A673 (cell line): ENCODE measurements at regions not wholly inside any gene's neighbourhood (a gene's known extent, or its start where the extent isn't known, plus 50 kb on each side); places are given as distances from the start of the nearest gene placed in this dataset.

Experiments used
- EZH2 ChIP-seq: fragments of 200-600 bp; sonication (generic); IDR thresholded peaks from 2 replicates; pipeline ENCODE4 v1.6.1; 2017; ENCODE audit warnings: borderline replicate concordance, low read depth, mild to moderate bottlenecking, mixed read lengths, antibody characterized with exemption, low read length; ENCODE audit not compliant: poor library complexity, severe bottlenecking
- TF ChIP-seq, protein P1 (sequence below): fragments of 300-800, 200-600 bp; sonication (generic); conservative IDR thresholded peaks from 2 replicates; pipeline ENCODE4 v1.5.1; 2017; ENCODE audit warnings: low read depth, mild to moderate bottlenecking, antibody characterized with exemption, low read length, moderate library complexity, mixed read lengths

DNA sequence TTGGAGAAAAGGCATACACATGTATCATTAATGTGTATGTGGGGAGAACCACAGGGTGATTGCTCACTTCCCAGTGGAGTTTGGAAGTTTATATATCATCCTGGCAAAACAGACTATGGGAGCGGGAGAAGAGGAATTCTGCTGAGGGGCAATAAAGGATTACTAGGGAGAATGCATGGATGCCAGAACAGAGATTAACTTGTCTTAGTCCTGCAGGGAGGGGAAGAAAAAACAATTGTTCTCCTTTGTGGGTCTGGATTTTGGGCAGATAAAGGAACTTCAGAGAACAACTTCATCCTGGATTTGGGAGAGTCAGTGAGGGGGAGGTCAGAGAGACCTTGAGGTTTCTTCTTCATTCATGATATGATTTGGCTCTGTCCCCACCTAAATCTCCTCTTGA lies 55.9 kb upstream of the SOX13 start:
- TF ChIP-seq, protein P1, sequence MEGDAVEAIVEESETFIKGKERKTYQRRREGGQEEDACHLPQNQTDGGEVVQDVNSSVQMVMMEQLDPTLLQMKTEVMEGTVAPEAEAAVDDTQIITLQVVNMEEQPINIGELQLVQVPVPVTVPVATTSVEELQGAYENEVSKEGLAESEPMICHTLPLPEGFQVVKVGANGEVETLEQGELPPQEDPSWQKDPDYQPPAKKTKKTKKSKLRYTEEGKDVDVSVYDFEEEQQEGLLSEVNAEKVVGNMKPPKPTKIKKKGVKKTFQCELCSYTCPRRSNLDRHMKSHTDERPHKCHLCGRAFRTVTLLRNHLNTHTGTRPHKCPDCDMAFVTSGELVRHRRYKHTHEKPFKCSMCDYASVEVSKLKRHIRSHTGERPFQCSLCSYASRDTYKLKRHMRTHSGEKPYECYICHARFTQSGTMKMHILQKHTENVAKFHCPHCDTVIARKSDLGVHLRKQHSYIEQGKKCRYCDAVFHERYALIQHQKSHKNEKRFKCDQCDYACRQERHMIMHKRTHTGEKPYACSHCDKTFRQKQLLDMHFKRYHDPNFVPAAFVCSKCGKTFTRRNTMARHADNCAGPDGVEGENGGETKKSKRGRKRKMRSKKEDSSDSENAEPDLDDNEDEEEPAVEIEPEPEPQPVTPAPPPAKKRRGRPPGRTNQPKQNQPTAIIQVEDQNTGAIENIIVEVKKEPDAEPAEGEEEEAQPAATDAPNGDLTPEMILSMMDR, result no peak
- no peak for TF ChIP-seq EZH2
